GM12873 (cell line): ENCODE measurements at regions not wholly inside any gene's neighbourhood (a gene's known extent, or its start where the extent isn't known, plus 50 kb on each side); places are given as distances from the start of the nearest gene placed in this dataset.

ENCODE experiments used
- CTCF ChIP-seq: IDR thresholded peaks from 2 replicates; pipeline ENCODE4 v1.5.1; 2012; ENCODE audit warnings: low read depth, mild to moderate bottlenecking, moderate library complexity, low read length, control low read depth; ENCODE audit not compliant: insufficient read depth; ENCODE audit errors: missing control alignments

GRCh38 chr6:112603726-112604125, 256.6 kb downstream of the RFPL4B start:
- no peak for TF ChIP-seq CTCF

- TF ChIP-seq CTCF: no peak
Observed at GRCh38 chr6:112606656-112607435, 259.7 kb downstream of the RFPL4B start.

GRCh38 chr6:112613410-112613809, 266.3 kb downstream of the RFPL4B start:
- no peak for TF ChIP-seq CTCF

- TF ChIP-seq CTCF: no peak
Observed at GRCh38 chr6:112618849-112619248, 271.7 kb downstream of the RFPL4B start.

- no peak for TF ChIP-seq CTCF
Observed at GRCh38 chr6:112620812-112621569, 273.9 kb downstream of the RFPL4B start.

- no peak for TF ChIP-seq CTCF
Observed at GRCh38 chr6:112622036-112622435, 274.9 kb downstream of the RFPL4B start.

- no peak for TF ChIP-seq CTCF
Observed at GRCh38 chr6:112626468-112627082, 279.4 kb downstream of the RFPL4B start.
